Spleen (tissue), 11 donors: ENCODE measurements at regions not wholly inside any gene's neighbourhood (a gene's known extent, or its start where the extent isn't known, plus 50 kb on each side); places are given as distances from the start of the nearest gene placed in this dataset.
A peak's percentile ranks its signal among the peaks of the same experiment; 100 is the strongest.
"Not testable (repeated sequence)": the region's sequence is repeated elsewhere in the genome, so short reads cannot be mapped to it uniquely, and the experiment has no call there.

Source experiments
- DNase-seq: peaks from one replicate; pipeline ENCODE4 v3.0.0-alpha.2; 2020
- H3K27ac ChIP-seq, 8 donors: fragments of 200-600 bp; sonication (generic) in 7 of 8; 1 replicate in 4 of 8; 2 replicates in 4 of 8; pipeline versions ENCODE4 v1.5.0 to v1.8.0; 2016 to 2021; ENCODE audit warnings: inconsistent platforms in 4 of 8, mild to moderate bottlenecking in 4 of 8, moderate library complexity in 1 of 8
- H3K27me3 ChIP-seq, 7 donors: fragments of 200-600 bp; sonication (generic) in 6 of 7; replicated peaks in 1 of 7; 1 replicate in 4 of 7; 2 replicates in 3 of 7; pipeline versions ENCODE4 v1.5.0 to v1.8.0; 2016 to 2021; ENCODE audit warnings: inconsistent platforms in 3 of 7, mild to moderate bottlenecking in 1 of 7
- H3K36me3 ChIP-seq, 6 donors: fragments of 200-600 bp; sonication (generic) in 5 of 6; 1 replicate in 4 of 6; 2 replicates in 2 of 6; pipeline versions ENCODE4 v1.5.0 to v1.8.0; 2016 to 2021; ENCODE audit warnings: inconsistent platforms in 2 of 6
- H3K4me1 ChIP-seq, 6 donors: fragments of 200-600 bp; sonication (generic) in 5 of 6; 1 replicate in 3 of 6; 2 replicates in 3 of 6; pipeline versions ENCODE4 v1.5.0 to v1.8.0; 2016 to 2021; ENCODE audit warnings: inconsistent platforms in 3 of 6
- H3K4me3 ChIP-seq, 8 donors: fragments of 200-600 bp; sonication (generic) in 7 of 8; 1 replicate in 4 of 8; 2 replicates in 4 of 8; pipeline versions ENCODE4 v1.5.0 to v1.8.0; 2016 to 2021; ENCODE audit warnings: inconsistent platforms in 4 of 8, mild to moderate bottlenecking in 4 of 8, moderate library complexity in 2 of 8
- H3K9me3 ChIP-seq, 8 donors: fragments of 200-600 bp; sonication (generic) in 7 of 8; 1 replicate in 4 of 8; 2 replicates in 4 of 8; pipeline versions ENCODE4 v1.5.0 to v1.8.0; 2016 to 2021; ENCODE audit warnings: inconsistent platforms in 4 of 8
- POLR2AphosphoS5 ChIP-seq, 3 donors: sonication (generic); formaldehyde crosslinking; IDR thresholded peaks; one replicate each; pipeline ENCODE4 v1.5.1; 2017; ENCODE audit warnings: antibody characterized with exemption in 3 of 3
- WGBS, 5 donors: extraction: QIAGEN DNeasy Blood & Tissue Kit in 3 of 5; methylation state at CpG; one replicate each; pipeline versions ENCODE4 v1.1.5 to v1.1.7; 2013 to 2018; 5-methylcytosine and 5-hydroxymethylcytosine counted together
- intact Hi-C: fragments of 100-400 bp; cut with DNase I; formaldehyde crosslinking; loops from one replicate; pipeline ENCODE4 v1.15.0; 2023; ENCODE audit warnings: low total_unique reads
- donor health status: healthy with polysubstance abuse.
- donor health status: DM: no; HTN: no; CAD: no; lungs with moderate emphysema.
- donor health status: DM: no; HTN: no; CAD: no.
- donor health status: Bipolar disorder and iron deficiency.
- donor health status: healthy.
- donor health status: DM: no; HTN: no; CAD: no.
- donor health status: DM: yes; HTN: yes; CAD: no.

DNA sequence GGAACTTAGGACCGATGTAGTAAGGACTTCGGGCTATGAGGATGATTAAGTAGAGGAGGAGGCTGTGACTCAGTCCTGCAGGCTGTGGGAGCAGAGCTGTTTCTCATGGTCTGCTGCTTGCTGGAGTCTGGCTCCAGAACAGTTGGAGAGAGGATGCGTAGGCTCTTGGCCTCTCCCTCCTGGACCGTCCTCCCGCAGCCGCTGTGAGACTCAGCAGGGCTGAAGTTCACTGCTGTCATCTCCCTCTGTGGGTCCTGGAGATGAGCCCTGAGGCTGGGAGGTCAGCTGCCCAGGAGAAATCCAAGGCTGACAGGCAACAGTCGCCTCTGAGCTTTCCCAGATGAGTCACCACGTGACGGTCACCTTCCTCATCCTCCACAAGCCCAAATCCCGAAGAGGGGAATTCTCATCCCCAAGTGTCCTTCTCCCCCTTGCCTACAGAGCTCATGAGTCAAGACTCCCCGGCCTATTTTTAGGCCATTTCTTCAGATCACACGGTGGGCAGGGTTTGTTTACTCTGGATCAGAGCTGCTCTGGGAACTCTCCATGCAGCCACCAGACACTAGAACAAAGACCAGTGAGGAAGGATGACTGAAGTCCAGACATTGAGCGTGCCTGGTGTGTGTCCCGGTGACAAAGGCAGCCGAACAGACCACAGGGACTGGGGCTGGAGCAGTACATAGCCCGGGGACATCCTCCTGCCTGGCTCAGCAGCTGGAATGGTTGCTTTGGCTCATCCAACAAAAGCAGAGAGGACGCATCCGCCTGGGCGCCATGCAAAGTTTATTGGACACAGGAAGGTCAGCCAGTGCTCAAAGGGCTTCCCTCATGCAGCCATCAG, 137.3 kb upstream of the ZNF469 start:
- intact Hi-C loops, DNase-seq, H3K27ac ChIP-seq: not testable (repeated sequence)

DNA sequence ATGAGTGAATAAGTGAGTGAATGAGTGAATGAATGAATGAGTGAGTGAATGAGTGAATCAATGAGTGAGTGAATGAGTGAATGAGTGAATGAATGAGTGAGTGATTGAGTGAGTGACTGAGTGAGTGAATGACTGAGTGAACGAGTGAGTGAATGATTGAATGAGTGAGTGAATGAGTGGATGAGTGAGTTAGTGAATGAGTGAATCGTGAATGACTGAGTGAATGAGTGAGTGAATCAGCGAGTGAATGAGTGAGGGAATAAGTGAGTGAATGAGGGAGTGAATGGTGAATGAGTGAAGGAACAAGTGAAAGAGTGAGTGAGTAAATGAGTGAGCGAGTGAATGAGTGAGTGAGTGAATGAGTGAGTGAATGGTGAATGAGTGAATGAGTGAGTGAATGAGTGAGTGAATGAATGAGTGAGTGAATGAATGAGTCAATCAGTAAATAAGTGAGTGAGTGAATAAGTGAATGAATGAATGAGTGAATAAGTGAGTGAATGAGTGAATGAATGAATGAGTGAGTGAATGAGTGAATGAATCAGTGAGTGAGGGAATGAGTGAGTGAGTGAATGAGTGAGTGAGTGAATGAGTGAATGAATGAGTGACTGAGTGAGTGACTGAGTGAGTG, 135.7 kb upstream of the ZNF469 start:
- H3K36me3 ChIP-seq, H3K9me3 ChIP-seq, H3K27ac ChIP-seq, H3K4me1 ChIP-seq, DNase-seq, H3K4me3 ChIP-seq, intact Hi-C loops, H3K27me3 ChIP-seq: not testable (repeated sequence)
- WGBS, 5 donors, result 89 to 99% (median 95%) methylated on average over 4 of the region's 4 CpGs

More for the DNA sequence above, 137.3 kb upstream of the ZNF469 start:
- not testable (repeated sequence) for H3K36me3 ChIP-seq, H3K9me3 ChIP-seq, H3K4me3 ChIP-seq, H3K27me3 ChIP-seq
- TF ChIP-seq POLR2AphosphoS5 (IDR thresholded peaks at IDR 0.05), result peak in 1 of 3 donors; percentile 15
- 55 to 82% (median 81%) methylated on average over 7 to 19 of the region's 19 CpGs for WGBS, 5 donors
- H3K4me1 ChIP-seq, result peaks cover 0 to 12% (median 0%) of the 10 kb centered on the region in 6 donors

DNA sequence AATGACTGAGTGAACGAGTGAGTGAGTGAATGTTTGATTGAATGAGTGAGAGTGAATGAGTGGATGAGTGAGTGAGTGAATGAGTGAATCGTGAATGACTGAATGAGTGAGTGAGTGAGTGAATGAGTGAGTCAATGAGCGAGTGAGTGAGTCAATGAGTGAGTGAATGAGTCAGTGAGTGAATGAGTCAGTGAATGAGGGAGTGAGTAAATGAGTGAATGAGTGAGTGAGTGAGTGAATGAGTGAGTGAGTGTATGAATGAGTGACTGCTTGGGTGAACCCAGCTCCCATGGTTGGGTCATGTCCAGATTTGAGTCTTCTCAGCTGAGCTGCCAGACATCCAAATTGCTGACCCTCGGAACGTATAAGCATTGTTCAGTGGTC, 135.2 kb upstream of the ZNF469 start:
- DNase-seq, H3K4me1 ChIP-seq, H3K9me3 ChIP-seq, intact Hi-C loops, H3K36me3 ChIP-seq, H3K4me3 ChIP-seq, H3K27ac ChIP-seq, H3K27me3 ChIP-seq: not testable (repeated sequence)
- WGBS, 5 donors, result 83 to 92% (median 89%) methylated on average over 5 of the region's 5 CpGs

DNA sequence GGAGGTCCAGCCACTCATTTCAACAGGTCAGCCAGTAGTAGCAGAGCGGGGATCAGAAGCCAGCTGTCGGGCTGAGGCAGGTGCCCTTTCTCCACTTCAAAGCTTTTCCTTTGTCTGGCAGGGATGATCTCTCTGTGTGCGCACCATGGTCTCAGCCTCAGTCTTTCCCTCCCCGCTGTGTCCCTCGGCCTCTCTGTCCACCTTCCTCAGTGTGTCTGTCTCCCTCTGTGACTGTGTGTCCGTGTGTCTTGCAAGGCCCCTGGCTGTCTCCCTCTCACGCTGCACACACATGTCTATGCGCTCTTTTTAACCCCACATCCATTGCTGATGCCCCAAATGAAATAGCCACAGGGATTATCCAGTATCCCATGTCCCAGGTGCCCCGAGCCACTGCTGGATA, 134.0 kb upstream of the ZNF469 start:
- H3K9me3 ChIP-seq, H3K27me3 ChIP-seq, intact Hi-C loops, H3K4me1 ChIP-seq, H3K4me3 ChIP-seq, H3K36me3 ChIP-seq, H3K27ac ChIP-seq: not testable (repeated sequence)
- 88 to 90% (median 89%) methylated on average over 9 of the region's 9 CpGs for WGBS, 5 donors
- DNase-seq, result peak; percentile 41

DNA sequence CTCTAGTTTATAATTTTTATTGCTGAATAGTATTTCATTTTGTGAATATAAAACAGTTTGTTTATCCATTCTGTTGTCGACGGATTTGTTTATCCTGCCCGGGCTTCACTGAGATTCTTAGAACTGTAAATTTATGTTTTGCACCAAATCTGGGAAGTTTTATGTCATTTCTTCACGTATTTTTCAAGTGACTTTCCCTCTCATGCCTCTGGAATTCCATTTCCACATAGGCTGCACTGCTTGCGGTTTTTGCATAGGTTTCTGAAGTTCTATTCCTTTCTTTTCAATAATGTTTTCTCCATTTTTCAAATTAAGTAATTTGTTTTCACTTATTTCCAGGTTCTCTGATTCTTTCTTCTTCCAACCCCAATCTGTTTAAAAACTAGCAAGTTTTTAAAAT, 132.4 kb upstream of the ZNF469 start:
- H3K4me1 ChIP-seq, H3K36me3 ChIP-seq, intact Hi-C loops, H3K9me3 ChIP-seq, H3K4me3 ChIP-seq, H3K27ac ChIP-seq, H3K27me3 ChIP-seq, DNase-seq: not testable (repeated sequence)
- 82 to 89% (median 85%) methylated on average over 5 of the region's 5 CpGs for WGBS, 5 donors

DNA sequence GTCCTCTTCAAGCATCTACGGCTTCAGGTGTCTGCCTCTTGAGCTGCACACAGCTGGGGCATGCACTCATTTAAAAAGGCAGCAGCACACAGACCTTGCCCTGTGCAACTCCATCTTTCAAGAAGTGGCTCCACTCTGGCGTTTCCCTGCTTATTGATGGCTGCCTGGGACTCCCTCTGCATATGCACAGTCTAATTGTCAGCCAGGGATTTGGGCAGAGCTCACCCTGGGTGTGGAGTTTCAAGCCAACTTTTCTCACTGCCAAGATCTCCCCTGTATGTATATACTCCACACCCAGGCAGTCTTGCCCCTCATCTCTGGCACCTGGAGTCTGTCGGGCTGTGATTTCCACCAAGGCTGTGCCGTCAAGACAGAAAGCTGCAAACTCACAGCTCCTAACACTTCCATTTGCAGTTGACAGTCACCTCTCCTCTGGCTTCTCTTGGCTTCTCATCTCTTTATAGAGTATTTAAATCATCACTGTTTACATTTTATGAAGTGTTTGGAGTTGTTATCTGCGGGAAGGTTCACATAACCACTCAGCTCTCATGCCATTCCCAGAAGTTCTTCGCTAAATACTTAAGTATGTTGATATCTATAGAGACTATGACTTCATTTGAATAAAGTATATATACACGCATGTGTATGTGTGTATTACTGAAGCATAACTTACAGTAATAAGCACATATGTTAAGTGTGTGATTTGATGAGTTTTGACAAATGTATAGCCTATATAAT, 130.5 kb upstream of the ZNF469 start:
- H3K4me1 ChIP-seq, H3K4me3 ChIP-seq, intact Hi-C loops, DNase-seq, H3K9me3 ChIP-seq, H3K27ac ChIP-seq, H3K36me3 ChIP-seq, H3K27me3 ChIP-seq: not testable (repeated sequence)
- 27 to 85% (median 55%) methylated on average over 3 to 4 of the region's 7 CpGs for whole genome bisulfite sequencing, 5 donors

DNA sequence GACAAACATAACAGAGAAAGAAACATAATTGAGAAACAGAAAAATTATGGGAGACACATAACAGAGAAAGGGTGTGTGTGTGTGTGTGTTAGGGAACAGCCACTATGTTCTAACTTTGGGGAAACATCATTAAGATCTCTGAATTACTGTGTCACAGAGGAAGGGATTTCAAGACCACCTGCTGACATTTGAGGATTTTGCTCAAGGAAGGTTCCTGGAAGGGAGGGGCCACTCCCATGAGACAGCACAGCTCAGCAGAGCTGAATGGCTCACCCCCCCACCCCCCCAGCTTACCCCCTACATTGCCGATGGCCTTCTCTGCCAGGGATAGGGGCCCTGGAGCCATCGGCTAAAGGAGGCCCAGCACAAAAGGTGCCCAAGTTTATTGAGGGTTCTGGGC, 124.6 kb upstream of the ZNF469 start:
- H3K9me3 ChIP-seq, H3K4me1 ChIP-seq, H3K27ac ChIP-seq, intact Hi-C loops, H3K4me3 ChIP-seq, H3K36me3 ChIP-seq, DNase-seq: not testable (repeated sequence)
- peaks cover 0 to 25% (median 0%) of the 10 kb centered on the region in 7 donors for H3K27me3 ChIP-seq
- 60 to 100% (median 92%) methylated on average over 1 to 2 of the region's 2 CpGs for WGBS, 5 donors

DNA sequence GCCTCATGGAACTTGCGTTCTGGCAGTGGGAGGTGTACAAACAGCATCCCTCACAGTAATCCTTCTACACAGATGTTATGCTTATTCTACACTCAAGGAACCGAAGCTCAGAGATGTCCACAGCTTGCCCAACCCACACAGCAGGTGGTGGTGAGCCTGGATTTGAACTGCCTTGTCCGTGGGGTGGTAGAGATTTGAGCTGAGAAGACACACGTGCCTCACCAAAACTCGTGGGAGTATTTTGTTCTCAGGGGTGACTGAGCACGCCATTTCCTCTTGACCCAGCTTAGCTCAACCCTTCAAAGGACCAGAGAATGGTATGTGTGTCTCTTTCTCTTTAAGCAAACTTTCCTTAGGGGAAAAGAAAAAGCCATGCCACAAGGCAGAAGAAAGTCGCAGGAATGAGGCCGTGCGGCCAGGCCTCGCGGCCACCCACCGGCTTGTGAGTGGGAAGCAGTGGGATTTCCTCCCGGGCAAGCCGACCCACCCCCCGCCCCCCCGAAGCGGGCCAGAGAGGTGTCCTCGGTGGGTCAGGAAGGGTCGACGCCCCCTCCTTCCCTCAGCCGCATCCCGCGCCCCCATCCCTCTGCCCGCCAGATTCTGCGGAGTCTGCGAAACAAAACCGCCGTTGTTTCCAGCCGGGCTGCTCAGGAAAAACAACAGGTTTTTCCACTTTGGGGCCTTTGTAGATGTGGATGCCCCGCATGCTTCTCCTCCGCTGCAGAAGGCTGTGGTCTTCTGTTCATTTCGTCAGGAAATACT, 123.8 kb upstream of the ZNF469 start:
- DNase-seq, H3K9me3 ChIP-seq, H3K27ac ChIP-seq, H3K36me3 ChIP-seq, H3K4me3 ChIP-seq, intact Hi-C loops: not testable (repeated sequence)
- WGBS, 5 donors, result 18 to 30% (median 26%) methylated on average over 23 to 32 of the region's 32 CpGs
- H3K4me1 ChIP-seq, result peaks cover 0 to 13% (median 0%) of the 10 kb centered on the region in 6 donors
- H3K27me3 ChIP-seq, result peaks cover 0 to 31% (median 0%) of the 10 kb centered on the region in 7 donors

DNA sequence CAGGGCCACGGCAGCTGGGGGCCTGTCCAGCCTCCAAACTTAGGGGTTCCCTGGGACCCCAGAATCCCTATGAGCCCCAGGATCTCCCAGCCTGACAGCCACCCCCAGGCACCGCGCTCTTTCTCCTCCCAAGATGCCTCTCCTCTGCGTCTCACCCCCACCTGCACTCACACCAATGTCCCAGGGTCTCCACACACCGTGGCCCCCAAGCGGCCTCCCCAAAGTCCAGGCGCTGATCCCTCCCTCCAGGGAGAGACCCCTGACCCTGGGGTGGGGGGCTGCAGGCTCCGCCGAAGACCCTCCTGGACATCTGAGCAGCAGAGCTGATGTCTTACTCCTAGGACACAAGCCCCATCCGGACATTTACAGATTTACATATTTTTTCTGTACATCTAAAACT, 123.2 kb upstream of the ZNF469 start:
- WGBS, 5 donors, result 77 to 83% (median 80%) methylated on average over 10 of the region's 10 CpGs
- H3K9me3 ChIP-seq, H3K4me3 ChIP-seq, intact Hi-C loops, DNase-seq, H3K27ac ChIP-seq, H3K36me3 ChIP-seq: not testable (repeated sequence)
- Histone ChIP-seq H3K27me3 (peaks cover 0 to 34% (median 0%) of the 10 kb centered on the region in 7 donors), H3K4me1 (peaks cover 0 to 16% (median under 1%) of the 10 kb centered on the region in 6 donors)

DNA sequence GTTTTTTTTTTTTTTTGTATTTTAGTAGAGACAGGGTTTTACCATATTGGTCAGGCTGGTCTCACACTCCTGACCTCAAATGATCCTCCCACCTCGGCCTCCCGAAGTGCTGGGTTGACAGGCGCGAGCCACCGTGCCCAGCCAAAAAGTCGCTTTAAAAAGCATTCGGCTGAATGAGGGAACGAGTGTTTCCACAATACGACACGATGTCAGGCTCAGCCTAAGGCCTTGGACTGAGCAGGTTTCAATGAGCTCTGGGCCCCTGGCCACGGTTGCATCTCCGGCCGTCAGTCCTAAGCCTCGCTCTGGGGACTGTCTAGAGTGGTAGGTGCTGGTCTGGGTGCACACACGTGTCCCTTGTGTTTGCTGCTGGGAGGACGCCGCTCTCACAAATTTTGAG, 122.6 kb upstream of the ZNF469 start:
- H3K27ac ChIP-seq, H3K36me3 ChIP-seq, H3K4me3 ChIP-seq, DNase-seq, intact Hi-C loops, H3K9me3 ChIP-seq: not testable (repeated sequence)
- peaks cover 0 to 39% (median 0%) of the 10 kb centered on the region in 7 donors for H3K27me3 ChIP-seq
- 89 to 95% (median 92%) methylated on average over 17 of the region's 17 CpGs for WGBS, 5 donors
- peaks cover 0 to 22% (median 4%) of the 10 kb centered on the region in 6 donors for H3K4me1 ChIP-seq
